BE2C (cell line): ENCODE measurements at regions not wholly inside any gene's neighbourhood (a gene's known extent, or its start where the extent isn't known, plus 50 kb on each side); places are given as distances from the start of the nearest gene placed in this dataset.

Experiments used
- DNase-seq: peaks from one replicate; pipeline ENCODE4 v3.0.0-alpha.2; 2020
- H3K27me3 ChIP-seq: fragments of 250-450 bp; sonication (Bioruptor Pico); 2 replicates; pipeline ENCODE4 v1.5.1; 2020; ENCODE audit warnings: mild to moderate bottlenecking
- H3K36me3 ChIP-seq: fragments of 250-450 bp; sonication (Bioruptor Pico); 2 replicates; pipeline ENCODE4 v1.5.1; 2020; ENCODE audit warnings: mild to moderate bottlenecking
- H3K4me1 ChIP-seq: fragments of 250-450 bp; sonication (Bioruptor Pico); 2 replicates; pipeline ENCODE4 v1.5.1; 2020
- H3K4me3 ChIP-seq: 2 replicates; pipeline ENCODE4 v1.5.1; 2011; ENCODE audit warnings: low read depth, low read length
- H3K9me3 ChIP-seq: fragments of 250-450 bp; sonication (Bioruptor Pico); 2 replicates; pipeline ENCODE4 v1.5.1; 2020
- TF ChIP-seq, protein P1 (sequence below): IDR thresholded peaks from 2 replicates; pipeline ENCODE4 v1.5.1; 2012; ENCODE audit warnings: mild to moderate bottlenecking, low read depth, low read length

- H3K4me1 ChIP-seq: no peaks in the 10 kb centered on the region
- H3K4me3 ChIP-seq: no peak overlapping the region
- no peaks in the 10 kb centered on the region for H3K36me3 ChIP-seq
- TF ChIP-seq, protein P1, sequence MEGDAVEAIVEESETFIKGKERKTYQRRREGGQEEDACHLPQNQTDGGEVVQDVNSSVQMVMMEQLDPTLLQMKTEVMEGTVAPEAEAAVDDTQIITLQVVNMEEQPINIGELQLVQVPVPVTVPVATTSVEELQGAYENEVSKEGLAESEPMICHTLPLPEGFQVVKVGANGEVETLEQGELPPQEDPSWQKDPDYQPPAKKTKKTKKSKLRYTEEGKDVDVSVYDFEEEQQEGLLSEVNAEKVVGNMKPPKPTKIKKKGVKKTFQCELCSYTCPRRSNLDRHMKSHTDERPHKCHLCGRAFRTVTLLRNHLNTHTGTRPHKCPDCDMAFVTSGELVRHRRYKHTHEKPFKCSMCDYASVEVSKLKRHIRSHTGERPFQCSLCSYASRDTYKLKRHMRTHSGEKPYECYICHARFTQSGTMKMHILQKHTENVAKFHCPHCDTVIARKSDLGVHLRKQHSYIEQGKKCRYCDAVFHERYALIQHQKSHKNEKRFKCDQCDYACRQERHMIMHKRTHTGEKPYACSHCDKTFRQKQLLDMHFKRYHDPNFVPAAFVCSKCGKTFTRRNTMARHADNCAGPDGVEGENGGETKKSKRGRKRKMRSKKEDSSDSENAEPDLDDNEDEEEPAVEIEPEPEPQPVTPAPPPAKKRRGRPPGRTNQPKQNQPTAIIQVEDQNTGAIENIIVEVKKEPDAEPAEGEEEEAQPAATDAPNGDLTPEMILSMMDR: no peak
- no peak for DNase-seq
- no peaks in the 10 kb centered on the region for H3K9me3 ChIP-seq
- H3K27me3 ChIP-seq: no peaks in the 10 kb centered on the region
Measured at GRCh38 chr14:37992499-37992898, 215.2 kb upstream of the SSTR1 start.

- no peak overlapping the region for H3K4me3 ChIP-seq
- no peaks in the 10 kb centered on the region for H3K9me3 ChIP-seq
- TF ChIP-seq, protein P1: no peak
- H3K27me3 ChIP-seq: no peaks in the 10 kb centered on the region
- no peaks in the 10 kb centered on the region for H3K36me3 ChIP-seq
- DNase-seq: no peak
- H3K4me1 ChIP-seq: no peaks in the 10 kb centered on the region
Measured at GRCh38 chr14:37994846-37995372, 212.8 kb upstream of the SSTR1 start.

DNA sequence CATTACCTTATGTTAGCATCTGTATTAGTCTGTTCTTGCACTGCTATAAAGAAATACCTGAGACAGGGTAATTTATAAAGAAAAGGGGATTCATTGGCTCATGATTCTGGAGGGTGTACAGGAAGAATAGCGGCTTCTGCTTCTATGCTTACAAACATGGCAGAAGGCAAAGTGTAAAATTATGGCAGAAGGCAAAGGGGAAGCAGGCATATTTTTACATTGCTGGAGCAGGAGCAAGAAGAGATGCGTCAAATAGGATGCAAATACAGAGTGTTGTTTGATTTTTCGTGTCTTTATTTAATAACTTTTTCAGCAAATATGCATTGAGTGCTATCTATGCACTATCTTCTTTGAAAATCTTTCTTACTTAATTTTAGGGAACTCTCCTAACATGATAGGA lies 210.7 kb upstream of the SSTR1 start:
- no peaks in the 10 kb centered on the region for H3K9me3 ChIP-seq
- H3K36me3 ChIP-seq: no peaks in the 10 kb centered on the region
- TF ChIP-seq, protein P1: no peak
- no peak overlapping the region for H3K4me3 ChIP-seq
- no peaks in the 10 kb centered on the region for H3K4me1 ChIP-seq
- no peaks in the 10 kb centered on the region for H3K27me3 ChIP-seq
- no peak for DNase-seq

- no peaks in the 10 kb centered on the region for H3K4me1 ChIP-seq
- H3K4me3 ChIP-seq: no peak overlapping the region
- H3K9me3 ChIP-seq: no peaks in the 10 kb centered on the region
- no peak for DNase-seq
- TF ChIP-seq, protein P1: no peak
- H3K27me3 ChIP-seq: no peaks in the 10 kb centered on the region
- no peaks in the 10 kb centered on the region for H3K36me3 ChIP-seq
Measured at GRCh38 chr14:38000340-38000739, 207.4 kb upstream of the SSTR1 start.

- TF ChIP-seq, protein P1: no peak
- H3K36me3 ChIP-seq: no peaks in the 10 kb centered on the region
- H3K9me3 ChIP-seq: no peaks in the 10 kb centered on the region
- no peak overlapping the region for H3K4me3 ChIP-seq
- no peaks in the 10 kb centered on the region for H3K27me3 ChIP-seq
- no peaks in the 10 kb centered on the region for H3K4me1 ChIP-seq
- DNase-seq: no peak
Measured at GRCh38 chr14:38001501-38001900, 206.2 kb upstream of the SSTR1 start.

DNA sequence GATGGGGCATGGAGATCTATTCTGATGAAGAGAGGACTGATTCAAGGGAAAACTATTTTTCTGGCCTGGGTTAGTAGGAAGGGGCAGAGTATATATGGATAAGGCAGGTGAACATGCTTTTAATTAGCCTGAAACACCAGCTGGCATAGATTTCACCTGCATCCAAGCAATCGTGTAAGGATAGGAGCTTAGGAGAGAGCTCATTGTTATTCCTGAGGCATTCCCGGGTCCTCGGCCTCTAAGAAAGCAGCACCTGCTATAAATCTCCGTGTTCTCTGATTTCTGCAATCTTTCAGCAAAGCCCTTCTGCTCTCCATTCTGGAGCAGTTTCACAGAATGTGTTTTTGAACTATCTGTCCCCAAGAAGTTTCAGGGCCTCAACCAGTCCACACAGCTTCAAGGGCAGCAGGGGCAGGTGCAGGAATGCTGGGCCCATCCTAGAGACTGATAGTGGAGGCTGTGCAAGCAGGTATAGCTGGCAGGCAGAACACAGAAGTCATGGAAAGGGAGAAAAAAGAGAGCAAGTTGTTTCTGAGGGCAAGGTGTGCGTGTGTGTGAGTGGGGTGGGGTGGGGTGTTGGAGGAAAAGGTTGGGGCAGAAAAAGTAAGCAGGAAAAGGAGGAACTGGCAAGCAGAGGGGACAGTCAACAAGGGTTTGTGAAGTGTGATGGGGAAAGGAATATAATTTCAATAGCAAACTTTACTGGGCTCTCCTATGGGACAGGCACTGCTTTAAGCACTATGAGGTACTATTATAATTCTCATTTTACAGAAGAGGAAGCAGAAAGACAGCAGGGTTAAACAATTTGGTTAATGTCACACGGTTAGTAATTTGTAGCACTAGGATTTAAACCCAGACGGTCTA lies 203.7 kb upstream of the SSTR1 start:
- H3K4me3 ChIP-seq: no peak overlapping the region
- no peaks in the 10 kb centered on the region for H3K27me3 ChIP-seq

More for the DNA sequence above, 203.7 kb upstream of the SSTR1 start:
- TF ChIP-seq, protein P1: no peak
- Histone ChIP-seq H3K4me1 (no peaks in the 10 kb centered on the region), H3K36me3 (no peaks in the 10 kb centered on the region), H3K9me3 (no peaks in the 10 kb centered on the region)
- no peak for DNase-seq
